OCI-LY7 (cell line): ENCODE measurements at regions not wholly inside any gene's neighbourhood (a gene's known extent, or its start where the extent isn't known, plus 50 kb on each side); places are given as distances from the start of the nearest gene placed in this dataset.

ENCODE experiments used
- BruUV-seq: library from RNA; stranded (reverse); fragments of 400-500 nt; replicated peaks from 2 replicates; lab custom pipeline; 2021; lab: Mats Ljungman, UMichigan
- CTCF ChIA-PET: fragments of 300-600 bp; sonication (Branson Sonifier 250); formaldehyde crosslinking; loops from one replicate; lab custom pipeline; 2022; ENCODE audit warnings: antibody characterized with exemption; ENCODE audit not compliant: unreplicated experiment; lab: Charles Lee
- POLR2A ChIA-PET: fragments of 300-600 bp; sonication (Branson Sonifier 250); formaldehyde crosslinking; loops from one replicate; lab custom pipeline; 2022; ENCODE audit warnings: antibody characterized with exemption; lab: Charles Lee
- DNase-seq: peaks from one replicate; pipeline ENCODE4 v3.0.0-alpha.2; 2015; ENCODE audit warnings: low spot score
- H2AFZ ChIP-seq: fragments of 200-600 bp; sonication (generic), shearing (Covaris generic); 2 replicates; pipeline ENCODE4 v1.6.1; 2014; ENCODE audit warnings: mild to moderate bottlenecking, antibody characterized with exemption, low read length, moderate library complexity
- H3K27ac ChIP-seq: fragments of 200-600 bp; sonication (generic); 2 replicates; pipeline ENCODE4 v1.5.1; 2014; ENCODE audit warnings: mixed run types, low read depth, mild to moderate bottlenecking, moderate library complexity, low read length, inconsistent platforms; ENCODE audit not compliant: poor library complexity, severe bottlenecking
- H3K36me3 ChIP-seq: fragments of 200-600 bp; sonication (generic); 2 replicates; pipeline ENCODE4 v1.6.1; 2014; ENCODE audit warnings: mild to moderate bottlenecking, antibody characterized with exemption, low read length, moderate library complexity, mixed read lengths; ENCODE audit not compliant: insufficient read depth
- H3K4me1 ChIP-seq: fragments of 200-600 bp; sonication (generic); 2 replicates; pipeline ENCODE4 v1.5.1; 2014; ENCODE audit warnings: mild to moderate bottlenecking, low read length; ENCODE audit not compliant: insufficient read depth, poor library complexity, severe bottlenecking
- H3K4me2 ChIP-seq: fragments of 200-600 bp; sonication (generic); 2 replicates; pipeline ENCODE4 v1.6.1; 2014; ENCODE audit warnings: mild to moderate bottlenecking, low read length
- H3K4me3 ChIP-seq: fragments of 200-600 bp; sonication (generic); 2 replicates; pipeline ENCODE4 v1.5.1; 2014; ENCODE audit warnings: mild to moderate bottlenecking, low read depth, low read length; ENCODE audit not compliant: poor library complexity, severe bottlenecking
- H3K79me2 ChIP-seq: fragments of 200-600 bp; sonication (generic); 2 replicates; pipeline ENCODE4 v1.6.1; 2016; ENCODE audit warnings: low read depth, mild to moderate bottlenecking, low read length, moderate library complexity, mixed read lengths; ENCODE audit not compliant: insufficient read depth
- H3K9me2 ChIP-seq: fragments of 200-600 bp; sonication (generic); 2 replicates; pipeline ENCODE4 v1.6.1; 2016; ENCODE audit warnings: mild to moderate bottlenecking, low read length, mixed read lengths; ENCODE audit not compliant: insufficient read depth
- H3K9me3 ChIP-seq: fragments of 200-600 bp; sonication (generic); 2 replicates; pipeline ENCODE4 v1.6.1; 2014; ENCODE audit warnings: mild to moderate bottlenecking, mixed run types, low read length, mixed read lengths
- H4K20me1 ChIP-seq: fragments of 200-600 bp; sonication (generic); 2 replicates; pipeline ENCODE4 v1.6.1; 2014; ENCODE audit warnings: mild to moderate bottlenecking, antibody characterized with exemption, low read length, moderate library complexity, mixed read lengths; ENCODE audit not compliant: insufficient read depth
- EZH2phosphoT487 ChIP-seq: fragments of 200-600 bp; sonication (generic); IDR thresholded peaks from 2 replicates; pipeline ENCODE4 v1.6.1; 2018; ENCODE audit warnings: low read depth, borderline replicate concordance, mild to moderate bottlenecking, mixed run types, antibody characterized with exemption, low read length, moderate library complexity, mixed read lengths
- intact Hi-C: fragments of 100-400 bp; cut with micrococcal nuclease; formaldehyde crosslinking; loops from one replicate; pipeline ENCODE4 v1.10.0; 2022; ENCODE audit not compliant: unreplicated experiment
- TF ChIP-seq, protein P1 (sequence below): fragments of 200-600 bp; sonication (generic); conservative IDR thresholded peaks from 2 replicates; pipeline ENCODE4 v1.5.1; 2014; ENCODE audit warnings: mild to moderate bottlenecking, antibody characterized with exemption, low read length, moderate library complexity, mixed read lengths

DNA sequence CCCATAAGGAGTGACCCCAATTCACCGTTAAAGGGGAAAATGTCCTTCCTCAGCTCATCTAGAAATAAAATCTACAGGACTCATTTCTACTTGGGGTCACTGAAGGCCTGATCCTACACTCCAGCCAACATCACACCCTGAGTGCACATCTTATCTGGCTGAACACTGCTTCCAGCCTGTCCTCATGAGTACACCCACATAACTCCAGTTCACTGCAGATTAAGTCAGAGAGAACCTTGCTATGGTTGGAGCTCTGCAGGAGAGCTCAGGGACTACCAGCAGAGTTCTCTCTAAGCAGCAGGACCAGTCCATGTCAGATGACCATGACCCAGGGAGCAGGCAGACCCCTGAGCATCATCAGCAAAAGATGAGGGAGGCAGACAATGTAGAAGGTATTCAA lies 126.9 kb upstream of the MAP3K1 start:
- no TSS peak for BruUV-seq
- Histone ChIP-seq H3K27ac (peak overlapping the region; percentile 93), H3K36me3 (no peaks in the 10 kb centered on the region), H3K4me2 (peak overlapping the region; percentile 65), H3K9me2 (no peaks in the 10 kb centered on the region), H3K4me3 (no peak overlapping the region), H4K20me1 (no peaks in the 10 kb centered on the region), H2AFZ (peak overlapping the region; percentile 82), H3K79me2 (no peaks in the 10 kb centered on the region), H3K4me1 (peaks cover 89% of the 10 kb centered on the region), H3K9me3 (peaks cover 7% of the 10 kb centered on the region; the same call in 1 of the 2 replicates)
- intact Hi-C loops: loop anchor here (10.0 kb wide), 1 partner anchor 486 kb away; the partner anchor contains the start of gene GPBP1
- ChIA-PET POLR2A (interaction anchor here (0.5 to 5.8 kb wide), 8 partner anchors 11 to 149 kb away, joined by 3 to 126 read pairs (median 13); partner anchors contain the start of gene MAP3K1), CTCF (interaction anchor here (1.4 kb wide), 1 partner anchor 19 kb away, joined by 3 read pairs; no protein-coding TSS in a partner anchor)
- TF ChIP-seq, protein P1, sequence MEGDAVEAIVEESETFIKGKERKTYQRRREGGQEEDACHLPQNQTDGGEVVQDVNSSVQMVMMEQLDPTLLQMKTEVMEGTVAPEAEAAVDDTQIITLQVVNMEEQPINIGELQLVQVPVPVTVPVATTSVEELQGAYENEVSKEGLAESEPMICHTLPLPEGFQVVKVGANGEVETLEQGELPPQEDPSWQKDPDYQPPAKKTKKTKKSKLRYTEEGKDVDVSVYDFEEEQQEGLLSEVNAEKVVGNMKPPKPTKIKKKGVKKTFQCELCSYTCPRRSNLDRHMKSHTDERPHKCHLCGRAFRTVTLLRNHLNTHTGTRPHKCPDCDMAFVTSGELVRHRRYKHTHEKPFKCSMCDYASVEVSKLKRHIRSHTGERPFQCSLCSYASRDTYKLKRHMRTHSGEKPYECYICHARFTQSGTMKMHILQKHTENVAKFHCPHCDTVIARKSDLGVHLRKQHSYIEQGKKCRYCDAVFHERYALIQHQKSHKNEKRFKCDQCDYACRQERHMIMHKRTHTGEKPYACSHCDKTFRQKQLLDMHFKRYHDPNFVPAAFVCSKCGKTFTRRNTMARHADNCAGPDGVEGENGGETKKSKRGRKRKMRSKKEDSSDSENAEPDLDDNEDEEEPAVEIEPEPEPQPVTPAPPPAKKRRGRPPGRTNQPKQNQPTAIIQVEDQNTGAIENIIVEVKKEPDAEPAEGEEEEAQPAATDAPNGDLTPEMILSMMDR: no peak
- no peak for TF ChIP-seq EZH2phosphoT487
- DNase-seq: peak; percentile 30

DNA sequence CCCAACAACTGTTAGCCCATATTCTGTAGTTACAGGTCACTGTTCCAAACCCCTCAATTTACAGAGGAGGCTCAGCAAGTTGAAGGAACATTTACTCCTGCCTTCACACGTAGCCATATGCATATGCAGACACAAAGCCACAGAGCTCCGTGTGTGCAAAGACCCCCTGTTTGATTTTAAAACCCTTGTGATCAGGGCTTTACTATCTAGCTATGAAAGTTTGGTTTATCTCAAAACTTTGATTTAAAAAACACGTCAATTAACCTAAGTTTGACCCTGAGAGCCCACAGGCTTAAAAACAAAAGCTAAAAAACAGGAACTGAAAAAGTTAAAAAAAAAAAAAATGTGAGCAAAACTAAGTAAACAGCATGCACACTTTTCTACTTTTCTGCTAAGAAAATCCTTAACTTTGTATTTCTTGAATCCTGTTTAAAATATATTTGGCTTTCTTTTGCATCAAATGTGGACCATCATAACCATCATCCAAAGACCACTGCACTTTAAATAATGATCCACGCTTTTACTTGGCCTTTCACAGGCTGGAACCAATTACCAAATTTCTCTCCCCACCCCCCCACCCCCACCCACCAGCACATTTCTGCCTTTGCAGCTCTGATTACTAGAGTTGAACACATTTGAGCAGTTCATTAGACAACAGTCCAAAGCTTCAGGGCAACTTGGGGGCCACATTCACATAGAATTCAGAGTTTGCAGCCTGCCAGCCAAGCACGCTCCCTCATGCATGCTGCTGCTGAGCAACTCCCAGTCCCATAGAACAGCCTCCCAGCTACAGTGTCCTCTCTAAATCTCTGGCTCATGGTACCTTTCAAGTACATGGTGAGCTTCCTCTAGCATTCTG lies 128.8 kb upstream of the MAP3K1 start:
- no peaks in the 10 kb centered on the region for H3K36me3 ChIP-seq
- no peaks in the 10 kb centered on the region for H4K20me1 ChIP-seq
- H2AFZ ChIP-seq: peak overlapping the region; percentile 43; the same call in 1 of the 2 replicates
- peaks cover 87% of the 10 kb centered on the region for H3K4me1 ChIP-seq
- intact Hi-C loops: loop anchor here (1.0 to 10.0 kb wide), 6 partner anchors 16 to 488 kb away; partner anchors contain the start of genes GPBP1 and MAP3K1
- TF ChIP-seq, protein P1: no peak
- TF ChIP-seq EZH2phosphoT487: no peak
- ChIA-PET CTCF (interaction anchor here (1.3 kb wide), 1 partner anchor 14 kb away, joined by 4 read pairs; no protein-coding TSS in a partner anchor), POLR2A (interaction anchor here (0.5 to 5.8 kb wide), 41 partner anchors 10 to 1378 kb away, joined by 3 to 126 read pairs (median 4); partner anchors contain the start of gene MAP3K1)
- no TSS peak for BruUV-seq
- H3K9me2 ChIP-seq: no peaks in the 10 kb centered on the region
- peak overlapping the region; percentile 31 for H3K4me3 ChIP-seq
- H3K4me2 ChIP-seq: peak overlapping the region; percentile 65
- peaks cover 7% of the 10 kb centered on the region; the same call in 1 of the 2 replicates for H3K9me3 ChIP-seq
- H3K79me2 ChIP-seq: no peaks in the 10 kb centered on the region
- peak overlapping the region; percentile 93 for H3K27ac ChIP-seq
- peak; percentile 90 for DNase-seq
